ENCODE measurements at regions not wholly inside any gene's neighbourhood (a gene's known extent, or its start where the extent isn't known, plus 50 kb on each side); places are given as distances from the start of the nearest gene placed in this dataset.

GRCh38 chr4:123921339-123921738, 524.7 kb downstream of the SPRY1 start:
- TF ChIP-seq NRF1 (IDR thresholded peaks at IDR 0.05; ENCODE audit: low read depth, low read length) = no peak
- TF ChIP-seq CTCF (IDR thresholded peaks at IDR 0.05) = no peak
- no peak for TF ChIP-seq RXRA (IDR thresholded peaks at IDR 0.05; ENCODE audit: borderline replicate concordance, low read depth)
- TF ChIP-seq MAX (IDR thresholded peaks at IDR 0.05; ENCODE audit: low read depth) = no peak
- no peak for TF ChIP-seq JUND (IDR thresholded peaks at IDR 0.05)
- no peak for TF ChIP-seq YY1 (IDR thresholded peaks at IDR 0.05; ENCODE audit: low read depth)
- no peak for TF ChIP-seq POLR2AphosphoS5 (IDR thresholded peaks at IDR 0.05; ENCODE audit: low read depth, low read length)
- TF ChIP-seq MXI1 (IDR thresholded peaks at IDR 0.05; ENCODE audit: low read depth, low read length) = no peak
- no peak for TF ChIP-seq GABPA (IDR thresholded peaks at IDR 0.05; ENCODE audit: low read depth)
- TF ChIP-seq EP300 (IDR thresholded peaks at IDR 0.05; ENCODE audit: borderline replicate concordance in 1 of 2, low read depth in 1 of 2, low read length in 1 of 2) = peak in 1 of 2 experiments; percentile 81; a peak in 2 of 4 replicates
- TF ChIP-seq REST (IDR thresholded peaks at IDR 0.05; ENCODE audit: low read depth, low read length) = no peak
- TF ChIP-seq USF2 (IDR thresholded peaks at IDR 0.05; ENCODE audit: borderline replicate concordance, low read depth, low read length) = no peak
- TF ChIP-seq ZBTB33 (IDR thresholded peaks at IDR 0.05; ENCODE audit: borderline replicate concordance, low read depth) = no peak
- no peak for TF ChIP-seq RFX5 (IDR thresholded peaks at IDR 0.05; ENCODE audit: low read length)

Data from SK-N-SH (cell line).